NCI-H2107 treated with DMSO at 0.1 percent for 48 hours (cell line): ENCODE measurements at regions not wholly inside any gene's neighbourhood (a gene's known extent, or its start where the extent isn't known, plus 50 kb on each side); places are given as distances from the start of the nearest gene placed in this dataset.
"Not testable (repeated sequence)": the region's sequence is repeated elsewhere in the genome, so short reads cannot be mapped to it uniquely, and the experiment has no call there.

Experiments used
- DNase-seq: peaks from one replicate; lab custom pipeline; 2025; ENCODE audit not compliant: unreplicated experiment; lab: John Stamatoyannopoulos, UW

DNA sequence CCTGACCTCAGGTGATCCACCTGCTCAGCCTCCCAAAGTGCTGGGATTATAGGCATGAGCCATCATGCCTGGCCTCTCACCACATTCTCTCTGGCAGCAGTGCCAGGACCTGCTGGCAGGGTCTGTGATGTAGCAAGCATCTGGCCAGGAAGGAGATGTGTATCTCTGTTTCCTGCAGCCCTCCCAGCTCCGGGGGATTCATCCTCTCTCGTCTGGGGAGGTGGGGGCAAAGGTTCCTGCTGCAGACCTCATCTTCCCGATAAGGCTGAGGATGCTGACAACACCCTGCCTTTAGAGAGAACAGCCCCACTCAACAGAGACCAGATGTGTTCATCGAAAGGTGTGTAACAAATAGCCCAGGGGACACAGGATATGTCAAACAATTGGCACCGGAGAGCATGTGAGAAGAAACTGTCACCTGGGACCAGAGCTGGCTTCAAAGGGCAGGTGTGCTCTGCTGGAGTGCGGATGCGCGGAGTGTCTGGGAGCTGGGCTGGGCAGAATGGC, 54.8 kb upstream of the SEC14L1 start:
- DNase-seq = peak; percentile 43

DNA sequence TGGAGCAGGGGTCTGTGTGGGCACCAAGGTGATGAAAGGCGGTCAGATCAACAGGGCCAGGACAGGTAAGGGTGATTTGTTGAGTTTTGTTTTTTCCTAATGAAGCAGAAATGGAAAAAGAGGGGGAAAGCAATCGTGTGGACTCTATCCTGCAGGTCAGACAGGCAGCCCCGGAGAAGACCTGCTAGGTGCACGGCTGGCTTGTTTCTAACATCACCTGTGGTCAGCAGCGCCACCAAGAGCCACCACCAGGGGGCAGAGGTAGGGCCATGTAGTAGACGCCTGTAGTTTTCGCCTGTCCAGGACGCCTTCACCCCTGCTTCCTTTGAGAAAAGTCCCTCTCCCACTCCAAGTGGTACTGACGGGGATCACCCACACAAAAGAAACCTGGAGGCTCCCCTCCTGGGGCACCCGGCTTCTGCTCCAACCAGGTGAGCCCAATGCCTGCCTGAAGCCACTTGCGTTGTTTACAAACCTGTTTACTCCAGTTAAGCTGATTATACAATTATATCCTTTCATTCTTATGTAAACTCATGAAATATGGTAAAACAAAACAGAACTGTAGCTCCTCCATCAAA, 54.2 kb upstream of the SEC14L1 start:
- peak; percentile 52 for DNase-seq

DNA sequence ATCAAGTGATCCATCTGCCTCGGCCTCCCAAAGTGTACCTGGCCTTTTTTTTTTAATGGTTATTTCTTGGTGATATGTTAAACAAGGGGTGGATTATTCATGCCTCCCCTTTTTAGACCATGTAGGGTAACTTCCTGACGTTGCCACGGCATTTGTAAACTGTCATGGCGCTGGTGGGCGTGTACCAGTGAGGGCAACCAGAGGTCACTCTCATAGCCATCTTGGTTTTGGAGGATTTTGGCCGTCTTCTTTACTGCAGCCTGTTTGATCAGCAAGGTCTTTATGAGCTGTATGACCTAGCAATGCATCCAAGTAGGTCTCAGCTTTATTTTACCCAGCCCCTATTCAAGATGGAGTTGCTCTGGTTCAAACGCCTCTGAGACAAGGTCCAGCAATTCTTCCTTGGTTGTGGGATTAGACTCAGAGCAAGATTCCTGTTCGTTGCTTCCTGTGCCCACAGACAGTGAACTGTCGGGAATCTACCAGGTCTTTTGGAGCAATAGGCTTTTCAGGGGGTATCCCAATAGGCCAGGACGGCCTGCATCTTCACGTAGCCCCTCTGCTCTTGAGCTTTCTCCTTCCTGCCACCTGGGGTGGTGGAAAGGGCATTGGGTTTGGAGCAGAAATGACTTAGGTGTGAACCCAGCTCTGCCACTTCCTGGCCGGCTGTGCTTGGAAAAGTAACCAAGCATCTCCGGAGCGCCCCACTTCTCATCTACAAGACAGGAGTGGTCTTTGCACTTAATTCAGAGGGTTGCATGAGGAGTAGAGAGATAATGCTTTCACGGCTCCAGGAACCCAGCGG, 52.9 kb upstream of the SEC14L1 start:
- DNase-seq = no peak

DNA sequence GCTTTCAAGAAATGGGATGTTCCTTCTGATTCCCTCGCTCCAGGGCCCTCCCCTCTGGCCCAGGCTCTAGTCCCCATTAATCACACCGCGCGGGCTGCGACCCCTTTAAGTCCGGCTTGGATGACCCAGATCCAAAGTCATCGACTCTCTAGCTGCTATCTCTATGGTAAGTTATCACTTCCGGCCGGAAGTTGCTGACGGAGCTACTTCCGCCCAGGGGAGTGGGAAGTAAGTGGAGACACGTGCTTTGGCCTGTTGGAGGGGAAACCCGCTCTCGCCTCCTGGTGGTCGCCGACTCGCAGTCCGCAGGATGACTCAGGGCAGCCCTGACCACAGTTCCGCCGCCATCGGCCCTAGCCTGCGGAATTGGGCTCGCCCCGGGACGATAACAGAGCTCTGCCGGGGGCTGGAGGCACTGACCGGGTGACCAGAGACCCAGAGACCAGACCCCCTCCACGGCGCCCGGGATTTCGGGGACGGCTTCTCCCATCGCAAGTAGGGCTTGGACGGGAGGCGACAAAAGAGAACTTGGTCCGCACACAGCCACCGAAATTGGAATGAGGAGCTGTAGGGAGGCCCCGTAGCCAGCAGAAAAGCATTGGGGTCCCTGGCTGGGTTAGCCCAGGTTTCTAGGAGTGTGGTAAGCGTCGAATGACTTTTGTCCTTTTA, 52.2 kb upstream of the SEC14L1 start:
- DNase-seq = peak; percentile 80

DNA sequence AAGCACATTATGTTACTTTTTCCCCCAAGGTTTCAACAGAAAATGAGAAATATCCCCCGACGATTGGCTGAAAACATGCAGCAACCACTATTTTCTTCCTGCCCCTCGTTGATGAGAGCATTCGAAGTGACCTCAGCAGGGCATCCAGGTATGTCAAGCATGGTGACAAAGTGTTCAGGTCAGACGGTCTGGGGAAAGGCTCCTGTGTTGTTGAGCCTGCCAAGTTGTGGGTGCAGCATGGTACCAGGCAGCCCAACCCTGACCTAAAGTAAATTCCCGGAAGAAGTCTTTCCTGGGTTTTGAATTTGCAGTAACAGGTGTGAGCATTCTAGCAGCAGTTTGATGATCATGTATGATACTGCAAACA, 51.7 kb upstream of the SEC14L1 start:
- DNase-seq = no peak

DNA sequence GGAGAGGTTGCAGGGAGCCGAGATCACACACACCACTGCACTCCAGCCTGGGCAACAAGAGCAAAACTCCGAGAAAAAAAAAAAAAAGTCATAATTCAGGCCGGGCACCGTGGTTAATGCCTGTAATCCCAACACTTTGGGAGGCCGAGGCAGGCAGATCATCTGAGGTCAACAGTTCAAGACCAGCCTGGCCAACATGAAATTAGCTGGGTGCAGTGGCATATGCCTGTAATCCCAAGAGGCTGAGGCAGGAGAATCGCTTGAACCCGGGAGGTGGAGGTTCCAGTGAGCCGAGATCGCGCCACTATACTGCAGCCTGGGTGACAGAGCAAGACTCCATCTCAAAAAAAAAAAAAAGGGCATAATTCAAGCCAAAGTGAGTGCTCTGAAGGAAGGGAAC, 50.8 kb upstream of the SEC14L1 start:
- DNase-seq = not testable (repeated sequence)

DNA sequence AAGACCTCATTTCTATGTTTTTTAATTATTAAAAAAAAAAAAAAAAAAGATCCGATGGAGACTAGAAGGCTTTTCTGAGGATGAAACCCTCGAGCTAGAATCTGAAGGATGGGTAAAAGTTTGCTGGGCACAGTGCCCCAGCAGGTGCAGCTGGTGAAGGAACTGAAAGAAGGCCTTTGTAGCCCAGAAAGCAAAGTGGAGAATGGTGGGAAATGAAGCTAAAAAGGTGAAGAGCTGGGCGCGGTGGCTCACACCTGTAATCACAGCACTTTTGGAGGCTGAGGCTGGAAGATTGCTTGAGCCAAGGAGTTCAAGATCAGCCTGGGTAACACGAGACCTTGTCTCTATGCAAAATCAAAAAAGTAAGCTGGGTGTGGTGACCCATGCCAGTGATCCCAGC, 50.3 kb upstream of the SEC14L1 start:
- no peak for DNase-seq
